Limb (tissue), 2 donors: ENCODE measurements at regions not wholly inside any gene's neighbourhood (a gene's known extent, or its start where the extent isn't known, plus 50 kb on each side); places are given as distances from the start of the nearest gene placed in this dataset.
A peak's percentile ranks its signal among the peaks of the same experiment; 100 is the strongest.
"Not testable (repeated sequence)": the region's sequence is repeated elsewhere in the genome, so short reads cannot be mapped to it uniquely, and the experiment has no call there.

Experiments used
- DNase-seq, 2 donors: peaks; one replicate each; pipeline ENCODE4 v3.0.0-alpha.2; 2016; ENCODE audit errors: extremely low spot score in 2 of 2

- no peak for DNase-seq
Measured at GRCh38 chr13:111064661-111065060, 50.4 kb upstream of the ARHGEF7 start.

DNA sequence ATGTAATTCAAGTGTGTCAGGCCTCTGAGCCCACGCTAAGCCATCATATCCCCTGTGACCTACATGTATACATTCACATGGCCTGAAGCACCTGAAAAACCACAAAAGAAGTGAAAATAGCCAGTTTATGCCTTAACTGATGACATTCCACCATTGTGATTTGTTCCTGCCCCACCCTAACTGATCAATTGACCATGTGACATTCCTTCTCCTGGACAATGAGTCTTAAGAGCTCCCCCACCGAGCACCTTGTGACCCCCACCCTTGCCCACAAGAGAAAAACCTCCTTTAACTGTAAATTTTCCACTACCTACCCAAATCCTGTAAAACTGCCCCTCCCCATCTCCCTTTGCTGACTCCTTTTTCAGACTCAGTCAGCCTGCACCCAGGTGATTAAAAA, 52.1 kb upstream of the ARHGEF7 start:
- no peak for DNase-seq

- DNase-seq, result no peak
Measured at GRCh38 chr13:111062305-111062704, 52.8 kb upstream of the ARHGEF7 start.

DNA sequence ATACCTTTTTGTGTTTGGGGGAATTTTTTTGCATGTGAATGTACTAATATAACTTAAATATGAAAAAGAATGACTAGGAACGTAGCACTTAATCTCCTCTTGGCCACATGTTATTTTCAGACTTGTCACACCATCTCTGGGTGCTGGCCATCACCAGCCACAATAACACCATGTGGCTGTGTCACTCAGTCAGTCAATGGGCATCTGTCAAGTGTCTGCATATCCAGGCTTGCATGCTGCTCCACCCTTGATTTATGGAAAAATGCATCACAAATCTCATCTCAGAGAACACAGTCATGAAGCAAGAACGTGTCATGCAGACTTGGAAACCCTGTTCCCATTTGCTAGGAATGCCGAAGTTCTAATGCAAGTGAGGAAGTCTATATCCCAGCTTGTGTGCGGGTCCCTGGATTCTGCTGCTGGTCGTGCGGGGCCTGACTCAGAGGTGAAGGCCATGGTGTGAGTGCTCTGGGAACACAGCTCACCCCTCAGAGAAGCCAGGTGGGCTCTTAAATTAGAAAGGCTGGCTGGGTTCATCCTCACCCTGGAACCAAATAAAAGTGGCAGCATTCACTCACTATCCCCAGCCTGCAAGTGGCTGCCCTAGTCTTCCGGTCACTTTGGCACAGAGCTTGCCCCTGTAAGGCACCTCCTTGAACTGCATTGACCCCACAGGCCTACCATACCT, 53.6 kb upstream of the ARHGEF7 start:
- no peak for DNase-seq

DNA sequence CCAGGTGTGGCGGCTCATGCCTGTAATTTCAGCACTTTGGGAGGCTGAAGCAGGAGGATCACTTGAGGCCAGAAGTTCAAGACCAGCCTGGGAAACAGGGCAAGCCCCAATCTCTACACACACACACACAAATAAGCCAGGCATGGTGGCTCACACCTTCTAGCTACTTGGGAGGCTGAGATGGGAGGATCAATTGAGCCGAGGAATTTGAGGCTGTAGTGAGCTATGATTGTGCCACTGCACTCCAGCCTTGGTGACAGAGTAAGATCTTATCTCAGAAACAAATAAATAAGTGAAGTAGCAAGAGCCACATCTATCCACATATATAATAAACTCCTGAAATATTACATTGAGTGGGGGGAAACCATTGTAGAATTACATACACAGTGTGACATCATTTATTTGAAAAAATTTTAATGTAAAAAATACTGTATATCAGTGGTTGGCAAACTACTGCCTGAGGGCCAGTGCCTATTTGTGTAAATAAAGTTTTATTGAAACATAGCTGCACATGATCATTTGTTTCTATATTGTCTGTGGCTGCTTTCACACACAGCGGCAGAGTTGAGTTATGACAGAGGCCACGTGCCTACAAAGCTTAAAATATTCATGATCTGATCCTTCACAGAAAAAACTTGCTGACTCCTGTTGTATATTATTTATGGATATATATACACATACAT, 54.7 kb upstream of the ARHGEF7 start:
- no peak for DNase-seq

- DNase-seq, result no peak
Measured at GRCh38 chr13:111058796-111059506, 56.2 kb upstream of the ARHGEF7 start.

GRCh38 chr13:111058339-111058738, 56.8 kb upstream of the ARHGEF7 start:
- not testable (repeated sequence) for DNase-seq

GRCh38 chr13:111051726-111052232, 63.3 kb upstream of the ARHGEF7 start:
- DNase-seq, result not testable (repeated sequence)

DNA sequence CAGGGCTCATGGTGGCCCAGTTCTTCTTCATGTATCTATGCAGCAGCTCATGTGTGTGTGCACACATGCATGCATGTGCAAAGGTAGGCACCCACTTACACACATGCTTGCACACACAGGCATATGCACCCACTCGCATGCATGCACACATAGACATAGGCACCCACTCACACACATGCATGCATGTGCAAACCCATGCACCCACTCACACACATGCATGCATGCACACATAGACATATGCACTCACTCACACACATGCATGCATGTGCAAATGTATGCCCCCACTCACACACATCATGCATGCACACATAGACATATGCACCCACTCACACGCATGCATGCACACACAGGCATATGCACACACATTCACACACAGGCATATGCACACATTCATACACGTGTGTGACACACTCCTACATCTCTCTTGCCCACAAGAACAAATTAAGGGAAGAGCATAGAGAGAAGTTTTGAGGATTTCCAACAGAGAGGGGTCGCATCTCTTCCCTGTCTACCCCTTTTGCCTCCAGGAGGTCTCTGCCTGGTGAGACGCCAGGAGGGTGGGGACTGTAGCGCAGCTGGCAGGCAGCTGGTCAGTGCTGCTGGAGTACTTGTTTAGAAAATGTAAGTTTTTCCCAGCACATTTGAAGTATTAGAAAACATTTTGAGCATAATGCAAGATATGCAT, 63.9 kb upstream of the ARHGEF7 start:
- DNase-seq, result no peak

DNA sequence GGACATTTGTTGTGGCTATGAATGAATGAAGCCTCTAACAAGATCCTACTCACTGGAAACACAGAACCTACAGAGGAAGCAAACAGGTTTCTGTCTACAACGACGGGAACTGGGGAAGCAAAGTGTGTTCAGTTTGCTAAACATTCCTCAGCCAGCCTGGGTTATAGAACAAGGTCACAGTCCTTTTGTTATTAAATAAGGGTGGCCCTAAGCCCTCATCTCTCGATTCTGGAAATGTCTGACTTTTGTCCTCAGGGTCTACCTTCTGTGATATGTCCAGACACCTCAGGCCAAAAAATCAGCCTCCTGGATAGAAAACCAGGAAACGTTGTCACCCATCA, 64.6 kb upstream of the ARHGEF7 start:
- no peak for DNase-seq

DNA sequence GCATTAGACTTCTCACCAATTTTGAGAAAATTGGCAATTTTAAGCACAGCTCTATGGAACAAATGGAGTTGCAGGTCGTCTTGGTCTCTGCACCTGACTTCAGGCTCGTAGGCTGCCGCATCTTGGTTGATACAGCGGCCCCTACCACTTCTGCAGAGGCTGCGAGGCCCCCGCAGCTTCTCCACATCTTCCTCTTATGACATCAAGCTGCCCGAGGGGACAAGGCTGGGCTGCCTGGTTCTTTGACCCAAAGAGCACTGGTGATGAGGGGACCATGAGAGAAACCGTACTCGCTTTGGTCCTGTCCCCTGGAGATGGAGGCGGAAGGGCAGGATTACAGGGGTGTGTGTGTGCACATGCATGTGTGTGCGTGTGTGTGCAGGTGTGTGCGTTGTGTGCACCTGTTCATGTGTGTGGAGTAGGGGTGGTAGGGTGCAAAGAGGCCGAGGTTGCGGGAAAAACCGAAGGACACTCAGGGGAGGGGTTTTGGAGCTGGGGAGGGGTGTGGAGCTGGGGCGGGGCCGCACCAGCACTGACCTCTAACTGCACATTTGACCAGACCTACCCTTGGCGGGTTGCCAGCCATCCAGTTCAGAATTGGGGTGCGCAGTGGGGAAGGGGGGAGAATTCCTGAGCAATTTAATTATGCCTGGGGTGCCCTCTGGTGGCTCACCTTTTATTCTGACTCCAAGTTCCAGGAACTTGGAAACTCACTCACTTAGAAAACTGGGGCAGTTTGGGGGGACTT, 65.1 kb upstream of the ARHGEF7 start:
- peak in 1 of 2 donors; percentile 58 for DNase-seq

- DNase-seq, result no peak
Measured at GRCh38 chr13:111048387-111048786, 66.7 kb upstream of the ARHGEF7 start.

GRCh38 chr13:111047326-111047725, 67.8 kb upstream of the ARHGEF7 start:
- DNase-seq, result no peak

GRCh38 chr13:111046590-111047141, 68.4 kb upstream of the ARHGEF7 start:
- peak in 1 of 2 donors; percentile 58 for DNase-seq

GRCh38 chr13:111045170-111045569, 69.9 kb upstream of the ARHGEF7 start:
- DNase-seq, result no peak

GRCh38 chr13:111044087-111044830, 70.9 kb upstream of the ARHGEF7 start:
- DNase-seq, result no peak

DNA sequence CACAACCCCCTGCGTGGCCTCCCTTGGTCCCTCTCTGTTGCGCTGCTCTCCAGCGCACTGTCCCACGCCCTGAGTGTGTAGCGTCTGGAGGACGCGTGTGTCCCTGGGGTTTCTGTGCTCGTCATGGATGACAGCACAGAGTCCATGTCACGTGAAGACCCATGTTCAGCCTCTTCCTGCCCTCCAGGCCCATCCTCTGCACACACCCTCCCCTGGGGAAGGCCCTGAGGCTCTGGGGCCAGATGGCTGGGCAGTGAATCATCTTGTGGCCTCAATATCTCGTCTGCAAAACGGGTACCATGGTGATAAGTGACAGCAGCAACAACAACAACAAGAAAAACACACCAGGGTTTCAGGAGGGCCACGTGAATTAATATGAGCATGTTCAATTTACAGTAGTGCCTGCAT, 71.5 kb upstream of the ARHGEF7 start:
- no peak for DNase-seq

GRCh38 chr13:111042661-111043226, 72.4 kb upstream of the ARHGEF7 start:
- DNase-seq, result no peak

DNA sequence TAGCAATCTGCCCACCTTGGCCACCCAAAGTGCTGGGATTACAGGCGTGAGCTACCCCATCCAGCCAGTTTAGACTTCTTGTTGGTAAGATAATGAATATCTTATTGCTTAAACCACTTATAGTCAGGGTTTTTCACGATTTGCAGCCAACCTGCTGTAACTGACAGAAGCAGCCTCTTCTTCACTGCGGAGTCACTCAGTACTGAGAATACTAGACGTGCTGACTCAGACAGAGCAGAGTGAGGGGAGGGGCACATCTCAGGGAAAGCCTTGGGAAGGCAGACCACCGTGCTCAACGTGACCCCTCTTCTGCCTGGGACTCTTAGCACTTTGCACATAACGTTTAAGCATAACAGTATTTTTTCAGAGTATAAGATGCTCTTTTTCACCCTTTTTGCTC, 74.3 kb upstream of the ARHGEF7 start:
- DNase-seq, result no peak

GRCh38 chr13:111039735-111040134, 75.4 kb upstream of the ARHGEF7 start:
- DNase-seq, result no peak
